ENCODE measurements at regions not wholly inside any gene's neighbourhood (a gene's known extent, or its start where the extent isn't known, plus 50 kb on each side); places are given as distances from the start of the nearest gene placed in this dataset.

DNA sequence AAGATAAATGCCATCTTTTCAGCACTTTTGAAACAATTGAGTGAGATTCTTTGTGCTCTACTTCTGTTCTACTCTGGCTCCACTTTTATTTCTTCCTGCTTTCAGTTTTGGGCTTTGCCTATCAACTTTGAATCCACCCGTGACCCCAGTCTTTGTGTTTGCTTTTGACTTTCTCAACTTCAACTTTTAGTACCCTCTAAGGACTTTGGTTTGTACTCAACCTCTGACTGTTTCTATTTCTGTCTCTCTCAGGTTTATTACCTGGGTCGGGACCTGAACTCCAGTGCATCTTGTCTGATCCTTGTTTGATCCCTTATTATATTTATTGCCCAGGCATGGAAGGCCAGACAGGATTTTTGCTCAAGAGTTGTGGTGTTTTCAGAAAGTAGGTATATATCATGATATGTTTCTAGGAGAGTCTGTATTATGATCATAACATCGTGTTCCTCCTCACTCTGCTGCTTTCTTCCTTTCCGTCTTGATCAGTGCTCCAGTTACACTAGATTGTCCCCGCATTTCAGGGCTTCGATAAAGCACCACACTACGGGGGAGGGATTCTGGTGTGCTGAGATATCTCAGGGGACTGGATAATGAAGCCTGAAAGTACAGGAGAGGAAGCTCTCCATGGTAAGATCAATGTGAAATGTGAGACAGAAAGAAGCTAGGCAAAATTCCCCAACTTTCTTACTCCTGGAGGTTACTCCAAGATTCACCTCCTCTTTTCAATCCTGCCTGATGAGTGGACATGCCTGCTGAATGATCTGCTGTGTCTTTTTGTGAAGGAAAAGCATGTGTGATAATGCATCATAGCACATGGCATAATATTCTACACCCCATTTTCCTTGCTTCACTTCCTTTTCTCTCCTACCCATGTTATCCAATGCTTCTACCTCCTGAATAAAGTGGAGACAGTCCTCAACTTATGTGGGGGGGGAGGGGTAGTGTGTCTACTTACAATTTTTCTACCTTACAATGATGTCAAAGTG is 155.5 kb upstream of the GRIN3A start:
- TF ChIP-seq, protein P1, sequence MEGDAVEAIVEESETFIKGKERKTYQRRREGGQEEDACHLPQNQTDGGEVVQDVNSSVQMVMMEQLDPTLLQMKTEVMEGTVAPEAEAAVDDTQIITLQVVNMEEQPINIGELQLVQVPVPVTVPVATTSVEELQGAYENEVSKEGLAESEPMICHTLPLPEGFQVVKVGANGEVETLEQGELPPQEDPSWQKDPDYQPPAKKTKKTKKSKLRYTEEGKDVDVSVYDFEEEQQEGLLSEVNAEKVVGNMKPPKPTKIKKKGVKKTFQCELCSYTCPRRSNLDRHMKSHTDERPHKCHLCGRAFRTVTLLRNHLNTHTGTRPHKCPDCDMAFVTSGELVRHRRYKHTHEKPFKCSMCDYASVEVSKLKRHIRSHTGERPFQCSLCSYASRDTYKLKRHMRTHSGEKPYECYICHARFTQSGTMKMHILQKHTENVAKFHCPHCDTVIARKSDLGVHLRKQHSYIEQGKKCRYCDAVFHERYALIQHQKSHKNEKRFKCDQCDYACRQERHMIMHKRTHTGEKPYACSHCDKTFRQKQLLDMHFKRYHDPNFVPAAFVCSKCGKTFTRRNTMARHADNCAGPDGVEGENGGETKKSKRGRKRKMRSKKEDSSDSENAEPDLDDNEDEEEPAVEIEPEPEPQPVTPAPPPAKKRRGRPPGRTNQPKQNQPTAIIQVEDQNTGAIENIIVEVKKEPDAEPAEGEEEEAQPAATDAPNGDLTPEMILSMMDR (IDR thresholded peaks at IDR 0.05; ENCODE audit: insufficient read depth, low read length), result no peak
- TF ChIP-seq POLR2AphosphoS5 (IDR thresholded peaks at IDR 0.05; ENCODE audit: low read depth) (no peak), GABPA (IDR thresholded peaks at IDR 0.05; ENCODE audit: low read depth) (no peak), SPI1 (IDR thresholded peaks at IDR 0.05; ENCODE audit: borderline replicate concordance, low read depth) (no peak)
- TF ChIP-seq, protein P2, sequence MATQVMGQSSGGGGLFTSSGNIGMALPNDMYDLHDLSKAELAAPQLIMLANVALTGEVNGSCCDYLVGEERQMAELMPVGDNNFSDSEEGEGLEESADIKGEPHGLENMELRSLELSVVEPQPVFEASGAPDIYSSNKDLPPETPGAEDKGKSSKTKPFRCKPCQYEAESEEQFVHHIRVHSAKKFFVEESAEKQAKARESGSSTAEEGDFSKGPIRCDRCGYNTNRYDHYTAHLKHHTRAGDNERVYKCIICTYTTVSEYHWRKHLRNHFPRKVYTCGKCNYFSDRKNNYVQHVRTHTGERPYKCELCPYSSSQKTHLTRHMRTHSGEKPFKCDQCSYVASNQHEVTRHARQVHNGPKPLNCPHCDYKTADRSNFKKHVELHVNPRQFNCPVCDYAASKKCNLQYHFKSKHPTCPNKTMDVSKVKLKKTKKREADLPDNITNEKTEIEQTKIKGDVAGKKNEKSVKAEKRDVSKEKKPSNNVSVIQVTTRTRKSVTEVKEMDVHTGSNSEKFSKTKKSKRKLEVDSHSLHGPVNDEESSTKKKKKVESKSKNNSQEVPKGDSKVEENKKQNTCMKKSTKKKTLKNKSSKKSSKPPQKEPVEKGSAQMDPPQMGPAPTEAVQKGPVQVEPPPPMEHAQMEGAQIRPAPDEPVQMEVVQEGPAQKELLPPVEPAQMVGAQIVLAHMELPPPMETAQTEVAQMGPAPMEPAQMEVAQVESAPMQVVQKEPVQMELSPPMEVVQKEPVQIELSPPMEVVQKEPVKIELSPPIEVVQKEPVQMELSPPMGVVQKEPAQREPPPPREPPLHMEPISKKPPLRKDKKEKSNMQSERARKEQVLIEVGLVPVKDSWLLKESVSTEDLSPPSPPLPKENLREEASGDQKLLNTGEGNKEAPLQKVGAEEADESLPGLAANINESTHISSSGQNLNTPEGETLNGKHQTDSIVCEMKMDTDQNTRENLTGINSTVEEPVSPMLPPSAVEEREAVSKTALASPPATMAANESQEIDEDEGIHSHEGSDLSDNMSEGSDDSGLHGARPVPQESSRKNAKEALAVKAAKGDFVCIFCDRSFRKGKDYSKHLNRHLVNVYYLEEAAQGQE (IDR thresholded peaks at IDR 0.05; ENCODE audit: insufficient replicate concordance, low read depth), result no peak
